OCI-LY7 (cell line): ENCODE measurements at regions not wholly inside any gene's neighbourhood (a gene's known extent, or its start where the extent isn't known, plus 50 kb on each side); places are given as distances from the start of the nearest gene placed in this dataset.

ENCODE experiments used
- CTCF ChIP-seq: fragments of 200-600 bp; sonication (generic); conservative IDR thresholded peaks from 2 replicates; pipeline ENCODE4 v1.5.1; 2014; ENCODE audit warnings: mild to moderate bottlenecking, antibody characterized with exemption, low read length, moderate library complexity, mixed read lengths
- EZH2phosphoT487 ChIP-seq: fragments of 200-600 bp; sonication (generic); IDR thresholded peaks from 2 replicates; pipeline ENCODE4 v1.6.1; 2018; ENCODE audit warnings: low read depth, borderline replicate concordance, mild to moderate bottlenecking, mixed run types, antibody characterized with exemption, low read length, moderate library complexity, mixed read lengths

DNA sequence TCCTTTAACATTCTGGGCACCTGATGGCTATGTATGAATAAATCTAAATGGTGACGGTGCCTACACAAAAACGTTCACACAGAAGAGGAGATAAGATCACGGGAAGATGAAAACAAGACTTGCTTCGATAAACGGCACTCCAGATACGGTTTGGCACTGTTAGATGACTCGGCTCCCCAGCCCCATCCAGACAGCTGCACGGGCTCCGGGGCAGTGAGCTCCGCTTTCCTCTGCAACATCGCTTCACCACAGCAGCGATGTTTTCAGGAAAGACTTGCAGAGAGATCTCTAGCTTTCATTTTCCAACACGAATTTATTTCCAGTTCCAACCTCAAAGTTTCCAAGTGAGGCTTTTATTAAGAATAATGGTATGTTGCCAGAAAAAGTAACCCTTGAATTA, 132.1 kb downstream of the KLF6 start:
- TF ChIP-seq CTCF (no peak), EZH2phosphoT487 (no peak)
